Thoracic aorta (tissue), 2 donors: ENCODE measurements at regions not wholly inside any gene's neighbourhood (a gene's known extent, or its start where the extent isn't known, plus 50 kb on each side); places are given as distances from the start of the nearest gene placed in this dataset.

Experiments used
- ATAC-seq: fragments of 150-250 bp; one replicate; pipeline ENCODE4 v1.8.0; 2017; ENCODE audit warnings: low read depth; ENCODE audit not compliant: insufficient number of reproducible peaks, low FRiP score
- DNase-seq: peaks from one replicate; pipeline ENCODE4 v3.0.0-alpha.2; 2020; ENCODE audit warnings: low spot score
- H3K27ac ChIP-seq, 2 donors: fragments of 200-600 bp; sonication (generic); 1 replicate in 1 of 2; 2 replicates in 1 of 2; pipeline ENCODE4 v1.5.1; 2016; ENCODE audit warnings: mild to moderate bottlenecking in 2 of 2, moderate library complexity in 2 of 2
- H3K27me3 ChIP-seq: fragments of 200-600 bp; sonication (generic); replicated peaks from 2 replicates; pipeline ENCODE4 v1.6.0; 2016; ENCODE audit warnings: mild to moderate bottlenecking; ENCODE audit not compliant: insufficient read depth
- H3K36me3 ChIP-seq: fragments of 200-600 bp; sonication (generic); one replicate; pipeline ENCODE4 v1.5.1; 2016
- H3K4me1 ChIP-seq, 2 donors: fragments of 200-600 bp; sonication (generic); 1 replicate in 1 of 2; 2 replicates in 1 of 2; pipeline versions ENCODE4 v1.5.1 to v1.6.0; 2016; ENCODE audit warnings: low read depth in 2 of 2, mild to moderate bottlenecking in 1 of 2; ENCODE audit not compliant: control insufficient read depth in 1 of 2
- H3K4me3 ChIP-seq: fragments of 200-600 bp; sonication (generic); 2 replicates; pipeline ENCODE4 v1.5.1; 2016; ENCODE audit warnings: mild to moderate bottlenecking
- H3K9me3 ChIP-seq: fragments of 200-600 bp; sonication (generic); 2 replicates; pipeline ENCODE4 v1.5.1; 2016
- CTCF ChIP-seq: fragments of 200-600 bp; sonication (generic); IDR thresholded peaks from one replicate; pipeline ENCODE4 v1.5.1; 2019; ENCODE audit warnings: antibody characterized with exemption

- Histone ChIP-seq H3K27ac (no peak overlapping the region), H3K4me1 (peaks cover 8 to 10% of the 10 kb centered on the region in 2 donors), H3K4me3 (no peak overlapping the region), H3K9me3 (no peaks in the 10 kb centered on the region), H3K27me3 (no peaks in the 10 kb centered on the region), H3K36me3 (no peaks in the 10 kb centered on the region)
- no peak for DNase-seq
- ATAC-seq, result no peak
- TF ChIP-seq CTCF, result no peak
Measured at GRCh38 chr4:177568931-177569330, 126.7 kb upstream of the AGA start.

GRCh38 chr4:177569434-177569833 is 127.2 kb upstream of the AGA start:
- Histone ChIP-seq H3K4me3 (no peak overlapping the region), H3K27me3 (no peaks in the 10 kb centered on the region), H3K4me1 (peaks cover 8 to 10% of the 10 kb centered on the region in 2 donors), H3K36me3 (no peaks in the 10 kb centered on the region), H3K27ac (no peak overlapping the region), H3K9me3 (no peaks in the 10 kb centered on the region)
- ATAC-seq (no peak), DNase-seq (no peak)
- no peak for TF ChIP-seq CTCF

GRCh38 chr4:177573507-177573906 is 131.3 kb upstream of the AGA start:
- ATAC-seq (no peak), DNase-seq (no peak)
- H3K4me1 ChIP-seq, result peaks cover 8 to 14% of the 10 kb centered on the region in 2 donors
- H3K27ac ChIP-seq, result no peak overlapping the region
- H3K27me3 ChIP-seq, result no peaks in the 10 kb centered on the region
- TF ChIP-seq CTCF, result no peak
- no peaks in the 10 kb centered on the region for H3K9me3 ChIP-seq
- no peaks in the 10 kb centered on the region for H3K36me3 ChIP-seq
- no peak overlapping the region for H3K4me3 ChIP-seq

GRCh38 chr4:177574446-177574845 is 132.2 kb upstream of the AGA start:
- DNase-seq (no peak), ATAC-seq (no peak)
- H3K9me3 ChIP-seq, result no peaks in the 10 kb centered on the region
- H3K27ac ChIP-seq, result no peak overlapping the region
- H3K27me3 ChIP-seq, result no peaks in the 10 kb centered on the region
- no peak for TF ChIP-seq CTCF
- no peak overlapping the region for H3K4me3 ChIP-seq
- H3K4me1 ChIP-seq, result peaks cover 6 to 12% of the 10 kb centered on the region in 2 donors
- no peaks in the 10 kb centered on the region for H3K36me3 ChIP-seq

- no peaks in the 10 kb centered on the region for H3K27me3 ChIP-seq
- TF ChIP-seq CTCF, result no peak
- H3K36me3 ChIP-seq, result no peaks in the 10 kb centered on the region
- H3K4me3 ChIP-seq, result no peak overlapping the region
- no peak overlapping the region for H3K27ac ChIP-seq
- no peak for ATAC-seq
- no peak for DNase-seq
- H3K9me3 ChIP-seq, result no peaks in the 10 kb centered on the region
- peaks cover 0 to 3% of the 10 kb centered on the region in 2 donors for H3K4me1 ChIP-seq
Measured at GRCh38 chr4:177579649-177580048, 137.4 kb upstream of the AGA start.
